ENCODE measurements at regions not wholly inside any gene's neighbourhood (a gene's known extent, or its start where the extent isn't known, plus 50 kb on each side); places are given as distances from the start of the nearest gene placed in this dataset.

DNA sequence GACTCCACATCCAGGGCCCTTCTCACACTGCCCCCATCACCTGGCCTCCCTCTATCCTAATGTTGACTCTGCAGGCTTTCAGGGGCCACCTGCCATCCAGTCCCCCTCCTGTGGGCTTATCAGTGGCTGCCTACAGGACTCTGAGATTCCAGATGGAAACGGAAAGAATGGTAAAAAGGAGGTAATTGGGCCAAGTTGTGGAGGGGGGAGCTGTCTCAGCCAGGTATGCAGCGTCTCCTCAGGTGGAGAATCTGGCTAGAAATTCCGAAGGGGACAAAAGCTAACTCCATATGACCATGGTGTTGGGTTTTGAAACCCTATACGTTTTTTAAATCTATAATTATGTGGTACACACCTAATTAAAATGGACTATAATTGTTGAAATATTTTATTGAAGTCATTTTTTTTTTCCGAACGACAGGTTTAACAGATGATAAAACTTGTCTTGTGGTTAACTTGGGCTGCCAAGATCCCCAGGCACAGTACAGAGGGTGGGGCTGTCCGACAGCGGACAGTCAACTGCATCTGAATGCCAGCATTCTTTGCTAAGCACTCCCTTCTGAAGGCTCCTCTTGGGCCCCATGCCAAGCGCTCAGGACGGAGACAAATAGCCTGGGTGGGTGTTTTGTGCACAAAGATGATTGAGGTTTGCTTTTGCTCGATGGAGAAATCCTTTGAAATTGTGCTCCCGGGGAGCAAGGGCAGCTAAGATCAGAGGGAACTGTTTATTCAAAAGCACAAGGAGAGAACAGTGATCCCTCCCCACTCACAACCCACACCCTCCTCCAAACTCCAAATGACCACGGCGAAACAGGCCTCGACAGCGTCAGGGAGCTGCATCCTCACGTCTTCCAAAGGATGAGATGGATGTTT is 365.6 kb downstream of the BCL11B start (continued):
- TF ChIP-seq ZNF770 (CRISPR knock-in tag; IDR thresholded peaks at IDR 0.05) (no peak), PBX2 (CRISPR knock-in tag; IDR thresholded peaks at IDR 0.05) (no peak), ZBTB14 (CRISPR knock-in tag; IDR thresholded peaks at IDR 0.05) (no peak), STAG1 (CRISPR knock-in tag; IDR thresholded peaks at IDR 0.05) (no peak), ZNF468 (CRISPR knock-in tag; IDR thresholded peaks at IDR 0.05) (no peak), PRMT3 (CRISPR knock-in tag; IDR thresholded peaks at IDR 0.05; ENCODE audit: borderline replicate concordance, low read depth) (no peak), SP4 (CRISPR knock-in tag; IDR thresholded peaks at IDR 0.05) (no peak), ZNF530 (CRISPR knock-in tag; IDR thresholded peaks at IDR 0.05; ENCODE audit: low read depth) (no peak), IRX3 (CRISPR knock-in tag; IDR thresholded peaks at IDR 0.05; ENCODE audit: borderline replicate concordance, low read depth) (no peak), NR1H2 (CRISPR knock-in tag; IDR thresholded peaks at IDR 0.05; ENCODE audit: borderline replicate concordance, low read depth) (no peak)
- TF ChIP-seq, protein P1, sequence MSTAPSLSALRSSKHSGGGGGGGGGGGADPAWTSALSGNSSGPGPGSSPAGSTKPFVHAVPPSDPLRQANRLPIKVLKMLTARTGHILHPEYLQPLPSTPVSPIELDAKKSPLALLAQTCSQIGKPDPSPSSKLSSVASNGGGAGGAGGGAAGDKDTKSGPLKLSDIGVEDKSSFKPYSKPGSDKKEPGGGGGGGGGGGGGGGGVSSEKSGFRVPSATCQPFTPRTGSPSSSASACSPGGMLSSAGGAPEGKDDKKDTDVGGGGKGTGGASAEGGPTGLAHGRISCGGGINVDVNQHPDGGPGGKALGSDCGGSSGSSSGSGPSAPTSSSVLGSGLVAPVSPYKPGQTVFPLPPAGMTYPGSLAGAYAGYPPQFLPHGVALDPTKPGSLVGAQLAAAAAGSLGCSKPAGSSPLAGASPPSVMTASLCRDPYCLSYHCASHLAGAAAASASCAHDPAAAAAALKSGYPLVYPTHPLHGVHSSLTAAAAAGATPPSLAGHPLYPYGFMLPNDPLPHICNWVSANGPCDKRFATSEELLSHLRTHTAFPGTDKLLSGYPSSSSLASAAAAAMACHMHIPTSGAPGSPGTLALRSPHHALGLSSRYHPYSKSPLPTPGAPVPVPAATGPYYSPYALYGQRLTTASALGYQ (CRISPR knock-in tag; IDR thresholded peaks at IDR 0.05): no peak

Measured in HepG2 (cell line).